Neural progenitor cell (in vitro differentiated cells): ENCODE measurements at regions not wholly inside any gene's neighbourhood (a gene's known extent, or its start where the extent isn't known, plus 50 kb on each side); places are given as distances from the start of the nearest gene placed in this dataset.

Source experiments
- DNase-seq: peaks from one replicate; pipeline ENCODE4 v3.0.0-alpha.2; 2016; ENCODE audit warnings: low spot score
- H2AFZ ChIP-seq: fragments of 200-600 bp; sonication (generic); replicated peaks from 2 replicates; pipeline ENCODE4 v1.6.1; 2016; ENCODE audit warnings: antibody characterized with exemption
- H3F3A ChIP-seq: fragments of 200-600 bp; sonication (generic); 2 replicates; pipeline ENCODE4 v1.6.1; 2016; ENCODE audit warnings: antibody characterized with exemption, low read depth
- H3K27ac ChIP-seq: fragments of 200-600 bp; sonication (generic); 2 replicates; pipeline ENCODE4 v1.5.1; 2016; ENCODE audit warnings: mild to moderate bottlenecking
- H3K27me3 ChIP-seq: fragments of 200-600 bp; sonication (generic); 2 replicates; pipeline ENCODE4 v1.6.1; 2016; ENCODE audit warnings: mild to moderate bottlenecking, moderate library complexity
- H3K36me3 ChIP-seq: fragments of 200-600 bp; sonication (generic); 2 replicates; pipeline ENCODE4 v1.5.1; 2016
- H3K4me1 ChIP-seq: fragments of 200-600 bp; sonication (generic); 2 replicates; pipeline ENCODE4 v1.6.1; 2016; ENCODE audit warnings: mixed run types
- H3K4me2 ChIP-seq: fragments of 200-600 bp; sonication (generic); 2 replicates; pipeline ENCODE4 v1.6.1; 2016
- H3K4me3 ChIP-seq: fragments of 200-600 bp; sonication (generic); 2 replicates; pipeline ENCODE4 v1.5.1; 2016
- H3K79me2 ChIP-seq: fragments of 200-600 bp; sonication (generic); 2 replicates; pipeline ENCODE4 v1.6.1; 2016; ENCODE audit warnings: low read depth
- H3K9ac ChIP-seq: fragments of 200-600 bp; sonication (generic); 2 replicates; pipeline ENCODE4 v1.6.1; 2016
- H3K9me3 ChIP-seq: fragments of 200-600 bp; sonication (generic); 2 replicates; pipeline ENCODE4 v1.5.1; 2016; ENCODE audit warnings: low read depth
- H4K20me1 ChIP-seq: fragments of 200-600 bp; sonication (generic); 2 replicates; pipeline ENCODE4 v1.6.1; 2016; ENCODE audit warnings: low read depth
- H3K27ac Mint-ChIP-seq: 3 replicates; pipeline ENCODE4 v1.8.0; 2021; ENCODE audit warnings: mixed read lengths
- H3K27me3 Mint-ChIP-seq: 2 replicates; pipeline ENCODE4 v1.8.0; 2022; ENCODE audit warnings: low read depth, mild to moderate bottlenecking, inconsistent platforms, moderate library complexity, mixed read lengths; ENCODE audit not compliant: insufficient read depth
- H3K36me3 Mint-ChIP-seq: 3 replicates; pipeline ENCODE4 v1.8.0; 2021; ENCODE audit warnings: mixed read lengths
- H3K4me1 Mint-ChIP-seq: 3 replicates; pipeline ENCODE4 v1.8.0; 2021; ENCODE audit warnings: mixed read lengths
- H3K4me3 Mint-ChIP-seq: 3 replicates; pipeline ENCODE4 v1.8.0; 2021; ENCODE audit warnings: mild to moderate bottlenecking, moderate library complexity, mixed read lengths
- H3K9me3 Mint-ChIP-seq: 3 replicates; pipeline ENCODE4 v1.8.0; 2020; ENCODE audit warnings: mixed read lengths
- EZH2 ChIP-seq: fragments of 200-600 bp; sonication (generic); IDR thresholded peaks from 2 replicates; pipeline ENCODE4 v1.6.1; 2017; ENCODE audit warnings: antibody characterized with exemption, mild to moderate bottlenecking, moderate library complexity
- EZH2phosphoT487 ChIP-seq: fragments of 200-600 bp; sonication (generic); IDR thresholded peaks from 2 replicates; pipeline ENCODE4 v1.6.1; 2017; ENCODE audit warnings: antibody characterized with exemption
- TF ChIP-seq, protein P1 (sequence below): fragments of 200-600 bp; sonication (generic); IDR thresholded peaks from 2 replicates; pipeline ENCODE4 v1.5.1; 2017; ENCODE audit warnings: antibody characterized with exemption, mild to moderate bottlenecking

DNA sequence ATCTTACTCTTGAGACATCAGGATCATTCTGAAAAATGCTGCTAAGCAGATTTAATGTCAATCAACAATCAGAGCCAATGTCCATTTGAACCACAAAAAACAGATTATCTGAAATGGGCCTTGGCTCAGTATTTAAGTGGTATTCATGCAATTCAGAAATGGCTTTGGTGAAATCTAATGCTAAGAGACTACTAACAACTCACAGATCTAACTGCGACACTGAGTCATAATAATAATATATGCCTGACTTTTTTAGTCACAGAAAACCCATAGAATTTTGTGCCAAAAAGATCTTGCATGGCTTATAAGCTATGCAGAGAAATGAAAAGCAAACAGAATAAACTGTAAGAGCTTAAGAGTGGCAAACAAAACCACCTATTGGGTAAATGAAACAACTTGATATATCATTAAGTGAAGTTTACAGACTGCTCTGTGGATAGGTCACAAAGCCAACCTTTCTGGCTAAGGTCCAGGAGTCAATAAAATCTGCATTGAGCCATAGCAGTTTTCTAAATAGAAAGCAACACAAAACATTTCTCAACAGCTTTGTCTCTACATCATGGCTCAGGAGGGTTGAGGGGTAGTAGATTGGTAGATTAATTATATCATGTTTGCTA lies 234.3 kb downstream of the LRATD1 start:
- H3K27ac Mint-ChIP-seq = no peak overlapping the region
- no peak overlapping the region for H3K4me3 ChIP-seq
- TF ChIP-seq EZH2phosphoT487 (no peak), EZH2 (no peak)
- TF ChIP-seq, protein P1, sequence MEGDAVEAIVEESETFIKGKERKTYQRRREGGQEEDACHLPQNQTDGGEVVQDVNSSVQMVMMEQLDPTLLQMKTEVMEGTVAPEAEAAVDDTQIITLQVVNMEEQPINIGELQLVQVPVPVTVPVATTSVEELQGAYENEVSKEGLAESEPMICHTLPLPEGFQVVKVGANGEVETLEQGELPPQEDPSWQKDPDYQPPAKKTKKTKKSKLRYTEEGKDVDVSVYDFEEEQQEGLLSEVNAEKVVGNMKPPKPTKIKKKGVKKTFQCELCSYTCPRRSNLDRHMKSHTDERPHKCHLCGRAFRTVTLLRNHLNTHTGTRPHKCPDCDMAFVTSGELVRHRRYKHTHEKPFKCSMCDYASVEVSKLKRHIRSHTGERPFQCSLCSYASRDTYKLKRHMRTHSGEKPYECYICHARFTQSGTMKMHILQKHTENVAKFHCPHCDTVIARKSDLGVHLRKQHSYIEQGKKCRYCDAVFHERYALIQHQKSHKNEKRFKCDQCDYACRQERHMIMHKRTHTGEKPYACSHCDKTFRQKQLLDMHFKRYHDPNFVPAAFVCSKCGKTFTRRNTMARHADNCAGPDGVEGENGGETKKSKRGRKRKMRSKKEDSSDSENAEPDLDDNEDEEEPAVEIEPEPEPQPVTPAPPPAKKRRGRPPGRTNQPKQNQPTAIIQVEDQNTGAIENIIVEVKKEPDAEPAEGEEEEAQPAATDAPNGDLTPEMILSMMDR = no peak
- no peak for DNase-seq
- H3K9me3 ChIP-seq = peaks cover 5% of the 10 kb centered on the region
- peaks cover 4% of the 10 kb centered on the region for H3K36me3 ChIP-seq
- H3K4me1 Mint-ChIP-seq = no peaks in the 10 kb centered on the region
- H3K27me3 Mint-ChIP-seq = no peaks in the 10 kb centered on the region
- no peaks in the 10 kb centered on the region for H3K36me3 Mint-ChIP-seq
- no peaks in the 10 kb centered on the region for H3F3A ChIP-seq
- H3K27ac ChIP-seq = no peak overlapping the region
- H3K4me3 Mint-ChIP-seq = no peak overlapping the region
- no peak overlapping the region for H3K9ac ChIP-seq
- no peak overlapping the region for H3K4me2 ChIP-seq
- no peaks in the 10 kb centered on the region for H3K27me3 ChIP-seq
- H4K20me1 ChIP-seq = no peaks in the 10 kb centered on the region
- H3K9me3 Mint-ChIP-seq = peaks cover 5% of the 10 kb centered on the region
- H3K79me2 ChIP-seq = no peaks in the 10 kb centered on the region
- H2AFZ ChIP-seq = no peak overlapping the region
- no peaks in the 10 kb centered on the region for H3K4me1 ChIP-seq

DNA sequence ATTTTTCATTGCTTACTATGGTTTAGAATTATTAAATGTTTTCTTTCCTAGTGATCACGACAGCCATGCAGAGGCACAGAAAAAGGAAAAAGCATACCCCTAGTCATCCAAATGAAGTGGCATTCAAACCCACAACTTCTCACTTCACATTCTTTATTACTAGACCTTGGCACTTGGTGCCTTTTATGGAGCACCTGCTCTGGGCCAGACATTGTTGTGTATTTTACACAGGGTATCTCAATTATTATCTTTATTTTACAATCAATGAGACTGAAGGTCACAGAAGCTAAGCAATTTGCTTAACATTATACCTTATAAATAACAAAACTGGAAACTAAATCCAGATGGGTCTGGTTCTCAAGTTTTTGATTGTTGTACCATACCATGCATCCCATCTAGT lies 235.3 kb downstream of the LRATD1 start:
- Histone ChIP-seq H3K4me3 (no peak overlapping the region), H3K36me3 (peaks cover 4% of the 10 kb centered on the region), H3F3A (no peaks in the 10 kb centered on the region), H2AFZ (no peak overlapping the region), H3K9me3 (peaks cover 5% of the 10 kb centered on the region), H3K27me3 (no peaks in the 10 kb centered on the region), H3K9ac (no peak overlapping the region), H3K27ac (no peak overlapping the region), H4K20me1 (no peaks in the 10 kb centered on the region), H3K4me2 (no peak overlapping the region), H3K4me1 (no peaks in the 10 kb centered on the region), H3K79me2 (no peaks in the 10 kb centered on the region)
- Mint-ChIP-seq H3K9me3 (peaks cover 5% of the 10 kb centered on the region), H3K27ac (no peak overlapping the region), H3K4me1 (no peaks in the 10 kb centered on the region), H3K27me3 (no peaks in the 10 kb centered on the region), H3K36me3 (no peaks in the 10 kb centered on the region), H3K4me3 (no peak overlapping the region)
- TF ChIP-seq, protein P1 = no peak
- TF ChIP-seq EZH2 (no peak), EZH2phosphoT487 (no peak)
- DNase-seq = no peak

DNA sequence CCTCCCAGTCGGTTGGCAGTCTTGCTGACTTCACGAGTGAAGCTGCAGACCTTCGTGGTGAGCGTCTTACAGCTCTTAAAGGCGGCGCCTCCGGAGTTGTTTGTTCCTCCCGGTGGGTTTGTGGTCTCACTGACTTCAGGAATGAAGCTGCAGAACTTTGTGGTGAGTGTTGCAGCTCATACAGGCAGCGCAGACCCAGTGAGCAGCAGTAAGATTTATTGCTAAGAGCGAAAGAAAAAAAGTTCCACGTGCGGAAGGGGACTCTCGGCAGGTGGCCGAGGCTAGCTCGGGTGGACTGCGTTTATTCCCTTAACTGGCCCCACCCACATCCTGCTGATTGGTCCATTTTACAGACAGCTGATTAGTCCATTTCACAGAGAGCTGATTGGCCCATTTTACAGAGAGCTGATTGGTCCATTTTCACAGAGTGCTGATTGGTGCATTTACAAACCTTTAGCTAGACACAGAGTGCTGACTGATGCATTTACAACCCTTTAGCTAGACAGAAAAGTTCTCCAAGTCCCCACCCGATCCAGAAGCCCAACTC lies 240.3 kb downstream of the LRATD1 start:
- Histone ChIP-seq H3K4me1 (no peaks in the 10 kb centered on the region), H3K27ac (no peak overlapping the region), H2AFZ (no peak overlapping the region), H3K36me3 (peaks cover 4% of the 10 kb centered on the region), H3K27me3 (no peaks in the 10 kb centered on the region), H3K4me3 (no peak overlapping the region), H3K4me2 (no peak overlapping the region), H3K9me3 (peaks cover 5% of the 10 kb centered on the region), H4K20me1 (no peaks in the 10 kb centered on the region), H3K79me2 (no peaks in the 10 kb centered on the region), H3K9ac (no peak overlapping the region), H3F3A (no peaks in the 10 kb centered on the region)
- DNase-seq = no peak
- TF ChIP-seq, protein P1 = no peak
- no peak for TF ChIP-seq EZH2phosphoT487
- TF ChIP-seq EZH2 = no peak
- no peaks in the 10 kb centered on the region for H3K9me3 Mint-ChIP-seq
- peaks cover 2% of the 10 kb centered on the region for H3K27me3 Mint-ChIP-seq
- no peaks in the 10 kb centered on the region for H3K36me3 Mint-ChIP-seq
- H3K4me3 Mint-ChIP-seq = no peak overlapping the region
- H3K27ac Mint-ChIP-seq = no peak overlapping the region
- no peaks in the 10 kb centered on the region for H3K4me1 Mint-ChIP-seq
